Stimulated activated CD4-positive, alpha-beta T cell treated with anti-CD3 and anti-CD28 coated beads, Interleukin-12 subunit alpha, Interleukin-12 subunit beta, amount 100 ng/mL, for 48 hours (primary cell): ENCODE measurements at regions not wholly inside any gene's neighbourhood (a gene's known extent, or its start where the extent isn't known, plus 50 kb on each side); places are given as distances from the start of the nearest gene placed in this dataset.
A peak's percentile ranks its signal among the peaks of the same experiment; 100 is the strongest.

Experiments used
- DNase-seq, 3 donors: peaks; one replicate each; pipeline ENCODE4 v3.0.0-alpha.2; 2020; ENCODE audit warnings: low read depth in 2 of 3, low spot score in 1 of 3

GRCh38 chr6:100138346-100139022, 144.5 kb upstream of the MCHR2 start:
- DNase-seq: no peak

- DNase-seq: no peak
Measured at GRCh38 chr6:100137759-100138158, 143.7 kb upstream of the MCHR2 start.

GRCh38 chr6:100136590-100136989, 142.6 kb upstream of the MCHR2 start:
- no peak for DNase-seq

GRCh38 chr6:100135977-100136376, 142.0 kb upstream of the MCHR2 start:
- no peak for DNase-seq

GRCh38 chr6:100134703-100135102, 140.7 kb upstream of the MCHR2 start:
- no peak for DNase-seq

- no peak for DNase-seq
Measured at GRCh38 chr6:100134297-100134696, 140.3 kb upstream of the MCHR2 start.

GRCh38 chr6:100132005-100132404, 138.0 kb upstream of the MCHR2 start:
- no peak for DNase-seq

- DNase-seq: no peak
Measured at GRCh38 chr6:100130630-100131029, 136.6 kb upstream of the MCHR2 start.

- no peak for DNase-seq
Measured at GRCh38 chr6:100126790-100127484, 132.9 kb upstream of the MCHR2 start.

GRCh38 chr6:100121854-100122609, 128.0 kb upstream of the MCHR2 start:
- no peak for DNase-seq

GRCh38 chr6:100119261-100119660, 125.2 kb upstream of the MCHR2 start:
- DNase-seq: no peak

GRCh38 chr6:100118301-100118700, 124.3 kb upstream of the MCHR2 start:
- no peak for DNase-seq

GRCh38 chr6:100117680-100118079, 123.7 kb upstream of the MCHR2 start:
- no peak for DNase-seq

GRCh38 chr6:100116411-100117194, 122.6 kb upstream of the MCHR2 start:
- DNase-seq: peak in 1 of 3 donors; percentile 10

GRCh38 chr6:100115407-100116101, 121.5 kb upstream of the MCHR2 start:
- no peak for DNase-seq

GRCh38 chr6:100112855-100113508, 119.0 kb upstream of the MCHR2 start:
- no peak for DNase-seq

- DNase-seq: no peak
Measured at GRCh38 chr6:100105919-100106529, 112.0 kb upstream of the MCHR2 start.

GRCh38 chr6:100105138-100105537, 111.1 kb upstream of the MCHR2 start:
- no peak for DNase-seq

- no peak for DNase-seq
Measured at GRCh38 chr6:100103931-100104330, 109.9 kb upstream of the MCHR2 start.

GRCh38 chr6:100103194-100103593, 109.2 kb upstream of the MCHR2 start:
- no peak for DNase-seq
